GM12878 (cell line): ENCODE measurements at regions not wholly inside any gene's neighbourhood (a gene's known extent, or its start where the extent isn't known, plus 50 kb on each side); places are given as distances from the start of the nearest gene placed in this dataset.

Source experiments
- ATAC-seq: fragments of 200-7000 bp; cut with Tn5 transposase; 3 replicates; pipeline ENCODE4 v1.9.1; 2020; ENCODE audit warnings: mild to moderate bottlenecking, moderate library complexity
- BruUV-seq: library from RNA; stranded (reverse); fragments of 400-500 nt; replicated peaks from 2 replicates; lab custom pipeline; 2021; lab: Mats Ljungman, UMichigan
- CTCF ChIA-PET: fragments of 300-600 bp; sonication (Branson Sonifier 250); formaldehyde crosslinking; extraction: SDS; loops from one replicate; lab custom pipeline; 2021; ENCODE audit warnings: inconsistent platforms; lab: Yijun Ruan, JAX
- POLR2A ChIA-PET: fragments of 350-600 bp; formaldehyde crosslinking; extraction: SDS; loops from one replicate; lab custom pipeline; 2021; ENCODE audit warnings: inconsistent platforms; lab: Charles Lee
- RAD21 ChIA-PET: fragments of 300-600 bp; sonication (Branson Sonifier 250); formaldehyde crosslinking; loops from one replicate; lab custom pipeline; 2023; ENCODE audit warnings: antibody characterized with exemption; ENCODE audit not compliant: unreplicated experiment; lab: Charles Lee
- SMC1A ChIA-PET: fragments of 300-600 bp; sonication (Branson Sonifier 250); formaldehyde crosslinking; loops from one replicate; lab custom pipeline; 2023; ENCODE audit not compliant: unreplicated experiment, uncharacterized antibody; lab: Charles Lee
- DNase-seq: peaks from one replicate; pipeline ENCODE4 v3.0.0-alpha.2; 2011; ENCODE audit warnings: low read depth, low spot score
- FAIRE-seq: peaks from 3 replicates; lab custom pipeline; 2011; peaks lifted over from hg19 to GRCh38; lab: Jason Lieb, UNC
- H2AFZ ChIP-seq: 2 replicates; pipeline ENCODE4 v1.6.0; 2011; ENCODE audit warnings: low read depth, low read length, control low read depth; ENCODE audit not compliant: control insufficient read depth
- H3K27ac ChIP-seq: 2 replicates; pipeline ENCODE4 v1.5.1; 2011; ENCODE audit warnings: control low read depth; ENCODE audit not compliant: control insufficient read depth, insufficient read depth
- H3K27me3 ChIP-seq, 2 experiments: replicated peaks in 1 of 2; 2 replicates each; pipeline versions ENCODE4 v1.6.0 to v1.6.1; 2011; ENCODE audit warnings: low read length in 1 of 2; ENCODE audit not compliant: control insufficient read depth in 2 of 2, insufficient read depth in 2 of 2
- H3K36me3 ChIP-seq, 2 experiments: 2 replicates each; pipeline ENCODE4 v1.5.1; 2011; ENCODE audit warnings: low read length in 1 of 2; ENCODE audit not compliant: control insufficient read depth in 2 of 2, insufficient read depth in 2 of 2
- H3K4me1 ChIP-seq: 2 replicates; pipeline ENCODE4 v1.6.1; 2011; ENCODE audit warnings: mild to moderate bottlenecking, low read length, moderate library complexity, mixed read lengths; ENCODE audit not compliant: control insufficient read depth, insufficient read depth
- H3K4me2 ChIP-seq: 2 replicates; pipeline ENCODE4 v1.6.0; 2011; ENCODE audit warnings: control low read depth; ENCODE audit not compliant: control insufficient read depth, insufficient read depth
- H3K4me3 ChIP-seq: fragments of 200-600 bp; sonication (generic); 2 replicates; pipeline ENCODE4 v1.5.1; 2016
- H3K79me2 ChIP-seq: 2 replicates; pipeline ENCODE4 v1.6.0; 2011; ENCODE audit warnings: low read length; ENCODE audit not compliant: control insufficient read depth, insufficient read depth
- H3K9ac ChIP-seq: 2 replicates; pipeline ENCODE4 v1.8.0; 2011; ENCODE audit warnings: low read length, control low read depth, mixed read lengths; ENCODE audit not compliant: control insufficient read depth, insufficient read depth
- H3K9me3 ChIP-seq: replicated peaks from 3 replicates; pipeline ENCODE4 v1.5.1; 2011; ENCODE audit warnings: mild to moderate bottlenecking, low read length; ENCODE audit not compliant: control insufficient read depth, insufficient read depth
- H4K20me1 ChIP-seq: 2 replicates; pipeline ENCODE4 v1.6.0; 2011; ENCODE audit not compliant: control insufficient read depth, insufficient read depth
- GABPA ChIP-seq: IDR thresholded peaks from 2 replicates; pipeline ENCODE4 v1.6.1; 2014; ENCODE audit warnings: antibody characterized with exemption, low read depth, mild to moderate bottlenecking, inconsistent platforms
- JUNB ChIP-seq: IDR thresholded peaks from 2 replicates; pipeline ENCODE4 v1.6.1; 2016; ENCODE audit warnings: antibody characterized with exemption, mild to moderate bottlenecking
- NRF1 ChIP-seq: conservative IDR thresholded peaks from 2 replicates; pipeline ENCODE4 v1.6.1; 2011; ENCODE audit warnings: mild to moderate bottlenecking, low read depth, low read length, improper control_type of control experiment
- PML ChIP-seq: IDR thresholded peaks from 2 replicates; pipeline ENCODE4 v1.6.1; 2012; ENCODE audit warnings: low read length, inconsistent platforms
- SREBF1 ChIP-seq: IDR thresholded peaks from 2 replicates; pipeline ENCODE4 v1.6.1; 2012; ENCODE audit warnings: mild to moderate bottlenecking, low read length
- ZNF217 ChIP-seq: fragments of 450-650 bp; IDR thresholded peaks from 2 replicates; pipeline ENCODE4 v1.6.1; 2017; ENCODE audit warnings: antibody characterized with exemption, mild to moderate bottlenecking
- WGBS: methylation state at CpG from one replicate; pipeline ENCODE4 v1.1.6; 2016; ENCODE audit warnings: low lambda C conversion rate; ENCODE audit not compliant: insufficient replicate concordance, insufficient coverage; ENCODE audit errors: missing lambda C conversion rate; 5-methylcytosine and 5-hydroxymethylcytosine counted together
- in situ Hi-C: fragments of 300-500 bp; cut with MboI; formaldehyde crosslinking; loops from 9 replicates; pipeline ENCODE4 v1.14.3; 2018; ENCODE audit warnings: mixed read lengths
- intact Hi-C: fragments of 100-400 bp; cut with micrococcal nuclease; formaldehyde crosslinking; loops from one replicate; pipeline ENCODE4 v1.14.2; 2022; ENCODE audit not compliant: unreplicated experiment
- TF ChIP-seq, protein P1 (sequence below): fragments of 450-650 bp; IDR thresholded peaks from 2 replicates; pipeline ENCODE4 v1.6.1; 2016; ENCODE audit warnings: mild to moderate bottlenecking
- TF ChIP-seq, protein P2 (sequence below): fragments of 450-650 bp; IDR thresholded peaks from 2 replicates; pipeline ENCODE4 v1.6.1; 2017; ENCODE audit warnings: mild to moderate bottlenecking, low read depth, inconsistent platforms; ENCODE audit not compliant: poor library complexity, severe bottlenecking
- TF ChIP-seq, protein P3 (sequence below): fragments of 450-650 bp; IDR thresholded peaks from 2 replicates; pipeline ENCODE4 v1.6.1; 2018; ENCODE audit warnings: borderline replicate concordance, mild to moderate bottlenecking; ENCODE audit not compliant: partially characterized antibody

DNA sequence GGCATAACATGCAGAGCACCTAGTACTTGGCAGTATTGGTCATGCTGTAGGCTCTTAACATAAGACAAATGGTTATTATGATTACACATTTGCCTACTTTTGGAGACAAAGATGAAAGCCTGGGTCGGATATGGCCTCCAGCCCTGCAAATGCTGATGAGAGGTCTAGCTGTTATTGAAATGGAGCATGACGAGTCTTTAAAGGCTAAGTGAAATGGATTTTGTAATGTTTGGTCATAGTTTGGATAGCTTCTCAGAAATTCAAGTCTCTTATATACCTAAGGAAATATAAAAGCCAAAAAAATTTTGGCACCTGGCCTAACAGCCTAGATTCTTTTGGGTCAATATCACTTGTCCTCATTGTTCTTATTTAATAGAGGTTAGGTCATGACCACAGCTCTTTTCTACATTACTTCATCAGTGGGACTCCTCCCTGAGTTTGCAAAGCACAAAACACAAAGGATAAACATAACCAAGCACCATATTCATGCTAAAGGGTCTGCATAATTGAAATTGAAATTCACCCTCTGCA, 69.2 kb upstream of the WLS start:
- BruUV-seq, result no TSS peak
- WGBS, result 14% methylated on average over 2 of the region's 2 CpGs
- in situ Hi-C loops, result no loop called here

More for the DNA sequence above, 69.2 kb upstream of the WLS start:
- FAIRE-seq (no peak), DNase-seq (no peak), ATAC-seq (no peak)
- H3K27me3 ChIP-seq, result no peaks in the 10 kb centered on the region; a peak in 2 of 4 replicates
- no peak overlapping the region for H3K4me2 ChIP-seq
- TF ChIP-seq GABPA (no peak), PML (no peak), SREBF1 (no peak), ZNF217 (no peak), JUNB (no peak), NRF1 (no peak)
- TF ChIP-seq, protein P1, sequence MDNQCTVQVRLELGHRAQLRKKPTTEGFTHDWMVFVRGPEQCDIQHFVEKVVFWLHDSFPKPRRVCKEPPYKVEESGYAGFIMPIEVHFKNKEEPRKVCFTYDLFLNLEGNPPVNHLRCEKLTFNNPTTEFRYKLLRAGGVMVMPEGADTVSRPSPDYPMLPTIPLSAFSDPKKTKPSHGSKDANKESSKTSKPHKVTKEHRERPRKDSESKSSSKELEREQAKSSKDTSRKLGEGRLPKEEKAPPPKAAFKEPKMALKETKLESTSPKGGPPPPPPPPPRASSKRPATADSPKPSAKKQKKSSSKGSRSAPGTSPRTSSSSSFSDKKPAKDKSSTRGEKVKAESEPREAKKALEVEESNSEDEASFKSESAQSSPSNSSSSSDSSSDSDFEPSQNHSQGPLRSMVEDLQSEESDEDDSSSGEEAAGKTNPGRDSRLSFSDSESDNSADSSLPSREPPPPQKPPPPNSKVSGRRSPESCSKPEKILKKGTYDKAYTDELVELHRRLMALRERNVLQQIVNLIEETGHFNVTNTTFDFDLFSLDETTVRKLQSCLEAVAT, result no peak
- TF ChIP-seq, protein P2, sequence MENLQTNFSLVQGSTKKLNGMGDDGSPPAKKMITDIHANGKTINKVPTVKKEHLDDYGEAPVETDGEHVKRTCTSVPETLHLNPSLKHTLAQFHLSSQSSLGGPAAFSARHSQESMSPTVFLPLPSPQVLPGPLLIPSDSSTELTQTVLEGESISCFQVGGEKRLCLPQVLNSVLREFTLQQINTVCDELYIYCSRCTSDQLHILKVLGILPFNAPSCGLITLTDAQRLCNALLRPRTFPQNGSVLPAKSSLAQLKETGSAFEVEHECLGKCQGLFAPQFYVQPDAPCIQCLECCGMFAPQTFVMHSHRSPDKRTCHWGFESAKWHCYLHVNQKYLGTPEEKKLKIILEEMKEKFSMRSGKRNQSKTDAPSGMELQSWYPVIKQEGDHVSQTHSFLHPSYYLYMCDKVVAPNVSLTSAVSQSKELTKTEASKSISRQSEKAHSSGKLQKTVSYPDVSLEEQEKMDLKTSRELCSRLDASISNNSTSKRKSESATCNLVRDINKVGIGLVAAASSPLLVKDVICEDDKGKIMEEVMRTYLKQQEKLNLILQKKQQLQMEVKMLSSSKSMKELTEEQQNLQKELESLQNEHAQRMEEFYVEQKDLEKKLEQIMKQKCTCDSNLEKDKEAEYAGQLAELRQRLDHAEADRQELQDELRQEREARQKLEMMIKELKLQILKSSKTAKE, result no peak
- TF ChIP-seq, protein P3, sequence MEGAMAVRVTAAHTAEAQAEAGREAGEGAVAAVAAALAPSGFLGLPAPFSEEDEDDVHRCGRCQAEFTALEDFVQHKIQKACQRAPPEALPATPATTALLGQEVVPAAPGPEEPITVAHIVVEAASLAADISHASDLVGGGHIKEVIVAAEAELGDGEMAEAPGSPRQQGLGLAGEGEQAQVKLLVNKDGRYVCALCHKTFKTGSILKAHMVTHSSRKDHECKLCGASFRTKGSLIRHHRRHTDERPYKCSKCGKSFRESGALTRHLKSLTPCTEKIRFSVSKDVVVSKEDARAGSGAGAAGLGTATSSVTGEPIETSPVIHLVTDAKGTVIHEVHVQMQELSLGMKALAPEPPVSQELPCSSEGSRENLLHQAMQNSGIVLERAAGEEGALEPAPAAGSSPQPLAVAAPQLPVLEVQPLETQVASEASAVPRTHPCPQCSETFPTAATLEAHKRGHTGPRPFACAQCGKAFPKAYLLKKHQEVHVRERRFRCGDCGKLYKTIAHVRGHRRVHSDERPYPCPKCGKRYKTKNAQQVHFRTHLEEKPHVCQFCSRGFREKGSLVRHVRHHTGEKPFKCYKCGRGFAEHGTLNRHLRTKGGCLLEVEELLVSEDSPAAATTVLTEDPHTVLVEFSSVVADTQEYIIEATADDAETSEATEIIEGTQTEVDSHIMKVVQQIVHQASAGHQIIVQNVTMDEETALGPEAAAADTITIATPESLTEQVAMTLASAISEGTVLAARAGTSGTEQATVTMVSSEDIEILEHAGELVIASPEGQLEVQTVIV, result no peak
- ChIA-PET SMC1A (no interaction called here), CTCF (no interaction called here), POLR2A (no interaction called here), RAD21 (interaction anchor here (0.6 to 0.9 kb wide), 2 partner anchors 14 to 182 kb away, joined by 4 to 5 read pairs; no protein-coding TSS in a partner anchor)
- H2AFZ ChIP-seq, result no peak overlapping the region
- no peak overlapping the region for H3K9ac ChIP-seq
- H3K9me3 ChIP-seq, result no peaks in the 10 kb centered on the region
- H3K79me2 ChIP-seq, result no peaks in the 10 kb centered on the region
- H3K36me3 ChIP-seq, result no peaks in the 10 kb centered on the region
- no peak overlapping the region for H3K4me3 ChIP-seq
- no peak overlapping the region for H3K27ac ChIP-seq
- H3K4me1 ChIP-seq, result no peaks in the 10 kb centered on the region
- intact Hi-C loops, result no loop called here
- no peaks in the 10 kb centered on the region for H4K20me1 ChIP-seq
